SK-N-SH (cell line): ENCODE measurements at regions not wholly inside any gene's neighbourhood (a gene's known extent, or its start where the extent isn't known, plus 50 kb on each side); places are given as distances from the start of the nearest gene placed in this dataset.

Experiments used
- CTCF ChIP-seq: fragments of 200-600 bp; sonication (generic); IDR thresholded peaks from 2 replicates; pipeline ENCODE4 v1.6.1; 2017; ENCODE audit warnings: antibody characterized with exemption, mild to moderate bottlenecking, moderate library complexity
- USF2 ChIP-seq: fragments of 150-350 bp; IDR thresholded peaks from 2 replicates; pipeline ENCODE4 v1.6.1; 2017; ENCODE audit warnings: antibody characterized with exemption, low read length, low read depth, borderline replicate concordance

- no peak for TF ChIP-seq CTCF
- no peak for TF ChIP-seq USF2
Measured at GRCh38 chr2:52563151-52563550, 1204.5 kb upstream of the CHAC2 start.
